Vagina (tissue), 2 donors: ENCODE measurements at regions not wholly inside any gene's neighbourhood (a gene's known extent, or its start where the extent isn't known, plus 50 kb on each side); places are given as distances from the start of the nearest gene placed in this dataset.

ENCODE experiments used
- CTCF ChIP-seq, 3 experiments: fragments of 450-650 bp in 2 of 3; fragments of 200-600 bp in 1 of 3; sonication (generic) in 1 of 3; IDR thresholded peaks; one replicate each; pipeline ENCODE4 v1.5.1; 2017 to 2019; ENCODE audit warnings: antibody characterized with exemption in 3 of 3, mild to moderate bottlenecking in 2 of 3, moderate library complexity in 2 of 3
- POLR2A ChIP-seq, 2 donors: fragments of 450-650 bp; IDR thresholded peaks; one replicate each; pipeline ENCODE4 v1.6.1; 2017; ENCODE audit warnings: antibody characterized with exemption in 2 of 2, mild to moderate bottlenecking in 2 of 2, moderate library complexity in 2 of 2

GRCh38 chr5:164233791-164234190 is 728.4 kb downstream of the MAT2B start:
- TF ChIP-seq CTCF (IDR thresholded peaks at IDR 0.05) (no peak), POLR2A (IDR thresholded peaks at IDR 0.05) (no peak)
